GM19239 (cell line): ENCODE measurements at regions not wholly inside any gene's neighbourhood (a gene's known extent, or its start where the extent isn't known, plus 50 kb on each side); places are given as distances from the start of the nearest gene placed in this dataset.

Experiments
- DNase-seq: peaks from one replicate; pipeline ENCODE4 v3.0.0; 2011; ENCODE audit warnings: low spot score; ENCODE audit not compliant: insufficient read length
- FAIRE-seq: peaks from 2 replicates; lab custom pipeline; 2011; peaks lifted over from hg19 to GRCh38; lab: Jason Lieb, UNC

GRCh38 chr12:58540480-58541299 lies 379.6 kb downstream of the LRIG3 start:
- no peak for FAIRE-seq
- DNase-seq = no peak

GRCh38 chr12:58541300-58541690 lies 379.0 kb downstream of the LRIG3 start:
- FAIRE-seq (no peak), DNase-seq (no peak)

GRCh38 chr12:58544281-58544680 lies 376.0 kb downstream of the LRIG3 start:
- DNase-seq (no peak), FAIRE-seq (no peak)

- DNase-seq (no peak), FAIRE-seq (no peak)
Observed at GRCh38 chr12:58547217-58547616, 373.1 kb downstream of the LRIG3 start.

GRCh38 chr12:58548801-58549200 lies 371.5 kb downstream of the LRIG3 start:
- DNase-seq = no peak
- FAIRE-seq = no peak

- FAIRE-seq (no peak), DNase-seq (no peak)
Observed at GRCh38 chr12:58554522-58555157, 365.7 kb downstream of the LRIG3 start.

- DNase-seq (no peak), FAIRE-seq (no peak)
Observed at GRCh38 chr12:58557171-58557570, 363.1 kb downstream of the LRIG3 start.

- DNase-seq (no peak), FAIRE-seq (no peak)
Observed at GRCh38 chr12:58557661-58558060, 362.6 kb downstream of the LRIG3 start.

GRCh38 chr12:58563621-58564020 lies 356.7 kb downstream of the LRIG3 start:
- no peak for DNase-seq
- FAIRE-seq = no peak

- DNase-seq (no peak), FAIRE-seq (no peak)
Observed at GRCh38 chr12:58564721-58565120, 355.6 kb downstream of the LRIG3 start.

GRCh38 chr12:58566599-58566998 lies 353.7 kb downstream of the LRIG3 start:
- FAIRE-seq (no peak), DNase-seq (no peak)

- DNase-seq (no peak), FAIRE-seq (no peak)
Observed at GRCh38 chr12:58567189-58567588, 353.1 kb downstream of the LRIG3 start.

GRCh38 chr12:58570411-58570810 lies 349.9 kb downstream of the LRIG3 start:
- no peak for FAIRE-seq
- DNase-seq = no peak

GRCh38 chr12:58575256-58575655 lies 345.0 kb downstream of the LRIG3 start:
- no peak for DNase-seq
- FAIRE-seq = no peak

GRCh38 chr12:58576081-58576480 lies 344.2 kb downstream of the LRIG3 start:
- no peak for FAIRE-seq
- no peak for DNase-seq

GRCh38 chr12:58576916-58577315 lies 343.4 kb downstream of the LRIG3 start:
- FAIRE-seq (no peak), DNase-seq (no peak)

GRCh38 chr12:58580095-58580494 lies 340.2 kb downstream of the LRIG3 start:
- DNase-seq (no peak), FAIRE-seq (no peak)

- FAIRE-seq = no peak
- no peak for DNase-seq
Observed at GRCh38 chr12:58583529-58583928, 336.8 kb downstream of the LRIG3 start.

- DNase-seq (no peak), FAIRE-seq (no peak)
Observed at GRCh38 chr12:58583940-58584339, 336.4 kb downstream of the LRIG3 start.

- DNase-seq = no peak
- FAIRE-seq = no peak
Observed at GRCh38 chr12:58584880-58585279, 335.4 kb downstream of the LRIG3 start.

GRCh38 chr12:58586762-58587161 lies 333.5 kb downstream of the LRIG3 start:
- DNase-seq = no peak
- no peak for FAIRE-seq

GRCh38 chr12:58588770-58589169 lies 331.5 kb downstream of the LRIG3 start:
- no peak for FAIRE-seq
- DNase-seq = no peak
